ENCODE measurements at regions not wholly inside any gene's neighbourhood (a gene's known extent, or its start where the extent isn't known, plus 50 kb on each side); places are given as distances from the start of the nearest gene placed in this dataset.

DNA sequence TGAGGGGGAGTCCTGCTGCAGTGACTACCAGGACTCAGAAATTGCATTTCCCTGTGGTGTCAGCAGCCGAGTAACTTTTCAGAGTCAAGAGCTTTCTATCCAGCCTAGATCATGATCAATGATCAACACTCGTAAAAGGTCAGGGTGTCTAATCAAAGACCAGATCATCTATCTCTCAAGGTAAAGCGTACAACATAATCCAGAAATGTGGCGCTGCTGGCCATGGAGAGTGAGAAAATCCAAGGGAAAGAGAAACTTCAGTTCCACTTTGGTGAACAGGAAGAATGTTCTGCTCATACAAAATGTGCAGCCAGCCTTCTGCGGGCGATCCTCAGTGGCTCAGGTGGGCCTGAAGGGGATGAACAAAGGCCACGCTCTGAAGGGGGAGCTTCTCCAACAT is 1005.8 kb upstream of the NR2F2 start:
- no peaks in the 10 kb centered on the region for H3K9me3 Mint-ChIP-seq
- peaks cover 4% of the 10 kb centered on the region for H3K4me1 Mint-ChIP-seq
- H3K27ac Mint-ChIP-seq: no peak overlapping the region
- no peak for DNase-seq
- no peak overlapping the region for H3K4me3 Mint-ChIP-seq
- H3K27me3 Mint-ChIP-seq: peaks cover 32% of the 10 kb centered on the region
- no peaks in the 10 kb centered on the region for H3K36me3 Mint-ChIP-seq
- CTCF ChIA-PET: interaction anchor here (1.4 kb wide), 1 partner anchor 10 kb away, joined by 4 read pairs; no protein-coding TSS in a partner anchor

DNA sequence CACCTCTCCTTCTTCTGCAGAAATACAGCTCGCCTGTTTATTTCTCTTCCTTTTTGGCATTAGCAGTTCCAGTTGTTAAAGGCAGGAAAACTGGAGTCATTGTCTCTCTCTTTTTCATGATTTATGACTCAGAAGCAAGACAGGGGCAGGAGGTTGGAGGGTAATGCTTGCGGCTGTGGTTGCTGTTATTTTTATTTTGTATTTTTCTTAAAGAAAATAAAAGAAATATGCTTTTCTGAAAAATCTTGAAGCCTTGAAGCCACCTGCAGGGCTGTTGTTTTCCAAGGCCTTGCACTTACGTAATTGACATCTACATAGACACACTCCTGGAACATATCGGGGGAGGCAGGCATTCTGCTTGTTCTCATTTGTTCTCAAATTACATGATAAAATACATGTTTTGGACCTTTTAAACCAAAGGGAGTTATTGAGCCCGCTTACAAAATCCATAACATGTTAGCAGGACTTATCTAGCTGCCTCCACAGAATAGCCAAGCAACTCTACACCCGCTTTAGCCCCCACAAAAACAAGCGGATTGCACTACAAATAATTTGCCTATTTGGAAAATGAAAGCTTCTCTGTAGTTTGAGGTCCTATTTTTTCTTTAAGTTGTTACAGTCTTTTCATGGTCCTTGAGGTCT is 1004.6 kb upstream of the NR2F2 start:
- no peak for DNase-seq
- Mint-ChIP-seq H3K4me3 (no peak overlapping the region), H3K27me3 (peaks cover 32% of the 10 kb centered on the region), H3K9me3 (no peaks in the 10 kb centered on the region), H3K4me1 (peaks cover 4% of the 10 kb centered on the region), H3K36me3 (no peaks in the 10 kb centered on the region), H3K27ac (no peak overlapping the region)
- CTCF ChIA-PET: no interaction called here

DNA sequence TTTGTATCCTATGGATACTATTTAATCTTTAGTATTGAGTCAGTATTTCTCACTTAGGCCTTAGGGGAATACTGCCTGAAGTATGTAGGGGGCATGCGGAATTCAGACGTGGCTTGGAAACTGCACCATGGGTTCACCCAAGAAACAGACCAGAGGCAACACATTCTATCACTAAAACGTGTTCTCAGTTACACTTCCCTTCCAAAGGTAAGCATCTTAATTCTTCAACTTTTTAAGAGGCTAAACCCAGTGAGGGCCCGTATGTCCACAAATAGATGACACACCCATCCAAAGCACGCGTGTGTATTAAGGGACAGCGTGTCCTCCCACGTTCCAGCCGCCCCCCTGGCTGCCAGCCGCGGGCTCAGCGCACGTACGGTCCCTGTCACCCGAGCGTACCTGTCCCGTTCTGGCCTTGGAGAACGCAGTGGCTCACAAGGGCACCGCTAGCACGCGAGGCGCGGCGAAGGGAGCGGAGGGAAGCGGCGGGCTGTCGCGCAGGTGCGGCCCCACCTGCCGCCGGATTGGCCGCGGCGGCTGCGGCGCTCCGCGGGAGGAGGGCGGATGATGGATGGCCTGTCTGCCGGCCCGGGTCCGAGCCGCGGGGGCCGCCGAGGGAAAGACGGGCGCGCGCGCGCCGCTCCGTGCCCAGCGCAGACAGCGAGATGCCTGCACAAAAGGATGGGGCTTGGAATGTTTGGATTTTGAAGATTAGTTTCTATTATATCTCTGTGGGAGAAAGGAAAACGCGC is 1003.9 kb upstream of the NR2F2 start:
- H3K9me3 Mint-ChIP-seq: no peaks in the 10 kb centered on the region
- no peaks in the 10 kb centered on the region for H3K36me3 Mint-ChIP-seq
- CTCF ChIA-PET: no interaction called here
- no peak overlapping the region for H3K4me3 Mint-ChIP-seq
- peaks cover 4% of the 10 kb centered on the region for H3K4me1 Mint-ChIP-seq
- peaks cover 32% of the 10 kb centered on the region for H3K27me3 Mint-ChIP-seq
- DNase-seq: no peak
- no peak overlapping the region for H3K27ac Mint-ChIP-seq

DNA sequence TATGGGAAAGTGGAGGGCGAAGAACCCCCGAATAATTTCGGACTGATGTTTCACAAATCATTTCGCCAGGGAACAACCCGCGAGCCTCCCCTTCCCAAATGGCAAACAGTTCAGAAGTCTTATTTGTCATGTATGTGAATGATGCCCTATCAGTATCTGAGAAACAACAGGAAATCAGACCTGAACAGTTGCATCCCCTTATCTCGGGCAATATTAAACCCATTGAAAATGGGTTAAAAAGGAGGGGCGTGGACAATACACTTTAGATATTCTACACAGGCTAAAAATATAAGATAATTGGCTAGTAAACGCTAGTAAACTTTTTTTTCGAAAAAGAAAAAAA is 1003.3 kb upstream of the NR2F2 start:
- no peak for DNase-seq
- peaks cover 32% of the 10 kb centered on the region for H3K27me3 Mint-ChIP-seq
- CTCF ChIA-PET: no interaction called here
- H3K36me3 Mint-ChIP-seq: no peaks in the 10 kb centered on the region
- H3K4me3 Mint-ChIP-seq: no peak overlapping the region
- H3K27ac Mint-ChIP-seq: no peak overlapping the region
- peaks cover 4% of the 10 kb centered on the region for H3K4me1 Mint-ChIP-seq
- H3K9me3 Mint-ChIP-seq: no peaks in the 10 kb centered on the region

DNA sequence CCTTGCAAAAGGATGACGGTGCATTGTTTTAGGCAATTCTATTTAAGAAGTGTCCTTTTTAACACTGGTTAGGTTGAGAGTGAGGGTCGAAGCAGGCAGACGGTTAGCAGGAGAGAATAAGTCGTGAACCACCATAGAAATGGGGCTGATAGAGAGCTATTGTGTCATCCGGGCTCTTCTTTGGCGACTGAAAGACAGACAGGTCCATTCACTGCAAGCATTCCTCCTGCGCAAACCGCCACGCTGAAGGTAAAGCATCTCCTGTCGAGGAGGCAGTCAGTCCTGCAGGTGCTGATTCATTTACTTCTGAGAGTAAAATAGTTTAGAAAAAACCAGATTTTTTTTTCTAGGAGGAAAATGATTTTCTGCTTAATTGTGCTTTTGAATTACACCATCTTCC is 1002.8 kb upstream of the NR2F2 start:
- Mint-ChIP-seq H3K36me3 (no peaks in the 10 kb centered on the region), H3K27ac (no peak overlapping the region), H3K4me1 (peaks cover 4% of the 10 kb centered on the region), H3K27me3 (peaks cover 32% of the 10 kb centered on the region), H3K9me3 (no peaks in the 10 kb centered on the region), H3K4me3 (no peak overlapping the region)
- CTCF ChIA-PET: no interaction called here
- no peak for DNase-seq

DNA sequence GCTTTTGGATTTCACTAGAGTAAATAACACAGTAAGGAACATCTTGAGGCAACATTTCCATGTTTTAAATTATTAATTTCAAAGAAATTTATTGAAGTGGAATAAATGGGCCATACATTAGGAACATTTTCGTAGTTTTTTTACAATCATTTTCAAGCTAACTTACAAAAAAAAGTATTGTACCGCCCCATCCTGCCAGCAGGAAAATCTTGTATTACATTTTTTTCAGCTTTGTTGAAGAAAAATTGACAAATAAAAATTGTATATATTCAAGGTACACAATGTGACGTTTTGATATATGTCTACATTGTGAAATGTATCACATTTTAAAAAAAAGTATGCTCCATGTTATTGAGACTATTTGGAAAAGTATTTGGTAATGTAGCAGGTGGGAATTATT is 1001.9 kb upstream of the NR2F2 start:
- Mint-ChIP-seq H3K27ac (no peak overlapping the region), H3K4me1 (peaks cover 4% of the 10 kb centered on the region), H3K9me3 (no peaks in the 10 kb centered on the region), H3K27me3 (peaks cover 32% of the 10 kb centered on the region), H3K4me3 (no peak overlapping the region), H3K36me3 (no peaks in the 10 kb centered on the region)
- CTCF ChIA-PET: interaction anchor here (0.6 kb wide), 1 partner anchor 390 kb away, joined by 3 read pairs; no protein-coding TSS in a partner anchor
- no peak for DNase-seq

DNA sequence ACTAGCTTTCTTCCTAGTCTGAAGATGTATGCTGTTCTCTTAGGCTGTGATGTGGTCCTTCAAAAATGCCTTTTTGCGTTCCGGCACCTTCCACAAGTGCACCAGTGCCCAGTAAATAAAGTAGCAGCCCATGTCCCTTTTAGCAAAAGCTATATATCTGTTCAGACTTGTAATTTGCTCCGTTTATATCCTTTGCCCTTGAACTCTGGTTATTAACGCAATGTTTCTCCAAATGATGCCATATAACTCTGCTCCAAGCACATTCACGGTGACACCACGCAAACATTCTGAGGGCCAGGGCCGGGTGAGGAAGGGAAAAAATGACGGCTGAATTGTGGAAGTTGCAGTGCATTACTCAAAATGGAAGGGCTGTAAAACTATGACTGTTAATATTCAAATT is 1001.1 kb upstream of the NR2F2 start:
- Mint-ChIP-seq H3K27ac (no peak overlapping the region), H3K4me3 (no peak overlapping the region), H3K36me3 (no peaks in the 10 kb centered on the region), H3K9me3 (no peaks in the 10 kb centered on the region), H3K4me1 (peaks cover 4% of the 10 kb centered on the region), H3K27me3 (peaks cover 32% of the 10 kb centered on the region)
- CTCF ChIA-PET: no interaction called here
- DNase-seq: no peak

DNA sequence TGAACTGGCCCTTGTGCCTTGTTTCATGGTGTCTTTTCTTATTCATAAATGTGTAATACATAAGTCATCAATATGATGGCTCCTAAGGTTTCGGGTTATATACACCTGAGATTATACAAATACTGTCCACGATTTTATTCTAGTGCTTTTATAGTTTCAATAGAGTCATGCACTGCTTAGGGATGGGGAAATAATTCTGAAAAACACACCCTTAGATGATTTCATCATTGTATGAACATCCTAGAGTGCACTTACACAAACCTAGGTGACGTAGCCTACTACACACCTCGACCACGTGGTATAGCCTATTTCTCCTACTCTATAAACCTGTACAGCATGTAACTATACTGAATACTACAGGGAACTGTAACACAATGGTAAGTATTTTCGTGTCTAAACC is 988.8 kb upstream of the NR2F2 start:
- no peaks in the 10 kb centered on the region for H3K4me1 Mint-ChIP-seq
- no peak overlapping the region for H3K27ac Mint-ChIP-seq
- no peaks in the 10 kb centered on the region for H3K9me3 Mint-ChIP-seq
- no peaks in the 10 kb centered on the region for H3K27me3 Mint-ChIP-seq
- DNase-seq: no peak
- H3K36me3 Mint-ChIP-seq: no peaks in the 10 kb centered on the region
- CTCF ChIA-PET: no interaction called here
- no peak overlapping the region for H3K4me3 Mint-ChIP-seq

DNA sequence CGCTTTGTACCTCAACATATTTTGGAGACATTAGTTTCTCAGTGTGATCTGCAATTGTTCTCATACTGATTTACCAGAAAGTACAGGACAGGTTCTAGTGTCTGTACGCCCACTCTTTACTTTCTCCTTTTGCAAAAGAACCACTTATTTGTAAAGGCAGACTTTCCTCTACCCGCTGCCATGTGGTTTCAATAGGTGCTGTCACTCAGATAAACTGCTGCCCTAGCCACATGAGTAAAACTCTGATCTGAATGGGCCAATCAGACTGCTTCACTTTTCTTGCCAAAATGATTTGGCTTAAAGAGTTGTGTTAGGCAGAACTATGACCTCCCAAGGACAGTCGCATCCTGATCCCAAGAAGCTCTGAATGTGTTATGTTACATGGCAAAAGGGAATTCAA is 984.6 kb upstream of the NR2F2 start:
- H3K36me3 Mint-ChIP-seq: no peaks in the 10 kb centered on the region
- H3K27ac Mint-ChIP-seq: no peak overlapping the region
- no peak for DNase-seq
- H3K27me3 Mint-ChIP-seq: no peaks in the 10 kb centered on the region
- CTCF ChIA-PET: no interaction called here
- no peaks in the 10 kb centered on the region for H3K9me3 Mint-ChIP-seq
- no peaks in the 10 kb centered on the region for H3K4me1 Mint-ChIP-seq
- H3K4me3 Mint-ChIP-seq: no peak overlapping the region

DNA sequence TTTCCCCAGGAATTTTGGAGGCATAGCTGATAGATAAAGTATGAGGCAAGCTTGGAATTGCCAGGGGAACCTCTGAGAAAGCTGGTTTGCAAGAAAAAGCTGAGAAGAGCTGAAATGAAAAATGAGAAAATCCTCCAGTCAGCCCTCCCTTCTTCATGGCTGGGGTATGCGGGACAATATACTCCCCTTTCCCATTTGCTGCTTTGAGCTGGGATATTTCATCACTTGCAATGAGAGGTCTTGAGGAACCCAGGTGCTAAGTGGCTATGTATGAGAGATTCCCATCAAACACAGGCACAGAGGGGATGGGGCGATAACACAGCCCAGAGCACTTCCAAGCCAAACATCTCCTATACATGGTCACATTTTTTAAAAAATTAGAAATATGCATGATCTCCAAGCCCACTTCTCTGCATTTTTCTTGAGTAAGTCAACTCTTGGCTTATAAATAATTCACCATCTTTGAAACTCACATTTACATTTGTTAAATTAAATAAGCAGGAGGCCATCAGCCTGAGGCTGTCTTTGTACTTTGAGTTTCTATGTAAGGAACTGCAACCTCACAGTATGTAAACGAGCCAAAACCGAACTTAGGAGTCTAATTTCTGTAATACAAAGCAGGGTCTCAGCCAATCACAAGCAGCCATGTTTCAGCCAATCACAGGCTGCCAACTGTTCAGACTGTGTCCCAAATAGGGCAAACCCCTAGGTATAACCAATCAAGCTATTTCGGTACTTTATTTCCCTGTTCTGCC is 983.6 kb upstream of the NR2F2 start:
- Mint-ChIP-seq H3K36me3 (no peaks in the 10 kb centered on the region), H3K9me3 (no peaks in the 10 kb centered on the region), H3K4me3 (no peak overlapping the region), H3K4me1 (no peaks in the 10 kb centered on the region), H3K27me3 (no peaks in the 10 kb centered on the region), H3K27ac (no peak overlapping the region)
- DNase-seq: no peak
- CTCF ChIA-PET: no interaction called here

DNA sequence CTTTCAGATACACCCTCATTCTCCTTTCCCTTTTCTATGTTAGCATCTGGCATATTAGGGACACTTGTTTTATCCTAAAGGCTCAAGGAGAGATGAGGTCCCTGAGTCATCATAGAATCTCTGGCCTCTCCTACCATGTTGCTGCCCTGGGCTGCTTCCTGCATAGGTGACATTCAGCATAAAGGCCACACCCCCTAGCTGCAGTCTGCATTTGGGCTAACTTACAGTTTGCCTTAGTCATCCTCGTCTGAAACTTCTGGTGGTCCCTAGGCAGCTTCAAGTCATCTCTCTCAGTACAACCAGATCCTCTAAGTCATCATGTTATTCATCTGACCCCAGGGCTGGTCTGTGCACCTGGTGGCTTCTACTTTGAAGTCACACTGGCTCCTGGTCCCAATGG is 982.7 kb upstream of the NR2F2 start:
- CTCF ChIA-PET: no interaction called here
- Mint-ChIP-seq H3K9me3 (no peaks in the 10 kb centered on the region), H3K4me3 (no peak overlapping the region), H3K36me3 (no peaks in the 10 kb centered on the region), H3K27ac (no peak overlapping the region), H3K27me3 (no peaks in the 10 kb centered on the region), H3K4me1 (no peaks in the 10 kb centered on the region)
- no peak for DNase-seq

DNA sequence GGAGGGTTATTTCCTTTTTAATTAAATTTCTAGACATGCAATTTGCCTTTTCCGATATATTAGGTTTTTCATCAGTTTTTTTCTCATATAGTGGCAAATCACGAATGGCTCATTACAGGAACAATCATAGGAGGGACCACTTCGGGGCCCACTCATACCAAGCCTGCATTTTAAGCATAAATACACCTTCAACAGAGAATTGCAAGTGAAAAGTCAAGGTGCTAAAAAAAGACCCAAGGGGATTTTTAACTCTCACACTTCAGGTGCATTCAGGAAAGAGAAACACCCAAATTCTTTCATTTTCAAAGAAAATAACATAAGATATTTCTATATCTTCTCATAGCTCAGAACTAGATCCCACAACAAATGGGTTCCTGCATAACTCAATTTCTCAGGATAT is 979.6 kb upstream of the NR2F2 start:
- H3K27me3 Mint-ChIP-seq: no peaks in the 10 kb centered on the region
- H3K36me3 Mint-ChIP-seq: no peaks in the 10 kb centered on the region
- DNase-seq: no peak
- no peak overlapping the region for H3K27ac Mint-ChIP-seq
- H3K4me1 Mint-ChIP-seq: no peaks in the 10 kb centered on the region
- no peak overlapping the region for H3K4me3 Mint-ChIP-seq
- no peaks in the 10 kb centered on the region for H3K9me3 Mint-ChIP-seq
- CTCF ChIA-PET: no interaction called here

DNA sequence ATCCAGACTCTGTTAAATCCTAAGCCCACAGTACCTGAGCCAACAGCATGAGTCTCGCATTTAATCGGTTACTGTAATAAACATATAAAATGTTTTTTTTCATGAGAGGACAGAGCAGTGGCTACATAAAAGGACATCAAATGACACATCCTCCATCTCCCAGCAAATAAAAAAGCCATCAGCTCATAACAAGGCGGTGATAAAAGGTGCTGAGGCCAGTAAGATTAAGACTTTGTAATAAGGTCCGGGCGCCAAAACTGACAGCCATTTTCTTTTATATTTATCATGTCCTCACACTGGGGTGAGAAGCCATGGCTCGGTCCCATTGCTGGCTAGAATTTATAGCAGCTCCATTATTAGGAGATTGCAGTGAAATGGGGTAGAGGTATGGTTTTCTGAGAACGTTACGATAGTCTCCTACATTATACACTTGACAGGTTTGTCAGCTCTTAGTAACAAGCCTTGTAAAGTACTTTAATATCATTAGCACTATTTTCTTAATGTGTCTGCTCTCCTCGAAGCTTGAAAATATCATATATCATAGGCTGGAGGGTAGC is 977.8 kb upstream of the NR2F2 start:
- no peaks in the 10 kb centered on the region for H3K9me3 Mint-ChIP-seq
- H3K4me1 Mint-ChIP-seq: no peaks in the 10 kb centered on the region
- DNase-seq: no peak
- H3K27ac Mint-ChIP-seq: no peak overlapping the region
- no peaks in the 10 kb centered on the region for H3K36me3 Mint-ChIP-seq
- no peak overlapping the region for H3K4me3 Mint-ChIP-seq
- CTCF ChIA-PET: no interaction called here
- no peaks in the 10 kb centered on the region for H3K27me3 Mint-ChIP-seq

DNA sequence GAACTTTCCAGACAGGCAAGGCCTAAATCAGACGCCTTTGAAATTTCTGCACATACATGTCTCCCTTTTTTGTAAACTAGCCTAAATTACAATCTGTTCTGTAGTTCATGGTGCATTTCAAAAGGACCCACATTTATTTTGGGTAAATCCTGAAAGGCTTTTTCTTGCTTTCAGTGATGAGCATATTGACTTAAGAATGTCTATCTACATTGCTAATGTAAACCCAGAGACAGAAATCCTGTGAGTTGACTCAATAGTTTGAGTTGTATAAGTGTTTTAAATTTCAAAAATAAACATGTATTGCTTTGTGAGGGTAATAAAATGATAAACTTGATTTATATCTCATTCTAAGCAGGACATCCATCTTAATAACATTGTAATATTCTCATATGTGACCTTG is 977.0 kb upstream of the NR2F2 start:
- no peaks in the 10 kb centered on the region for H3K9me3 Mint-ChIP-seq
- no peak for DNase-seq
- CTCF ChIA-PET: no interaction called here
- H3K4me1 Mint-ChIP-seq: no peaks in the 10 kb centered on the region
- no peaks in the 10 kb centered on the region for H3K36me3 Mint-ChIP-seq
- H3K27ac Mint-ChIP-seq: no peak overlapping the region
- H3K4me3 Mint-ChIP-seq: no peak overlapping the region
- H3K27me3 Mint-ChIP-seq: no peaks in the 10 kb centered on the region

DNA sequence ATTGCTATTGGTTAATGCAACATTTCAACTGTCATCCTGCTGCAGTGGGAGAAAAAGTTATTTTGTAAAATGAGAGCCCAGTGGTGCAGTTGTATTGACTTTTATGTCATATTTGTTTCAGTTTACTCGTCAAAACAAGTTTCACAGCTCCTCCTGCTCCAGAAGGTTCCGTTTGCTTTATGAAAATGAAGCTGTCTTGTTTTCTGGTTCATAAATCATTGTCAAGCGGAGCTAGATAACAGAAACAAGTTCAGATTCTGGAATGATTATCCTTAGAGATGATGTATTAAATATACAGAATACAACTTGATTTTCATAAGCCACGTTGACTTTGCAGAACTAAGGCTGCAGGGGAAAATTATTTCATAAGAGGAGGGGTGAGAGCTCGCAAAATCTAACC is 970.5 kb upstream of the NR2F2 start:
- Mint-ChIP-seq H3K9me3 (peaks cover 9% of the 10 kb centered on the region), H3K27ac (no peak overlapping the region), H3K36me3 (no peaks in the 10 kb centered on the region), H3K27me3 (no peaks in the 10 kb centered on the region), H3K4me3 (no peak overlapping the region), H3K4me1 (no peaks in the 10 kb centered on the region)
- no peak for DNase-seq
- CTCF ChIA-PET: interaction anchor here (0.5 kb wide), 1 partner anchor 967 kb away, joined by 3 read pairs; no protein-coding TSS in a partner anchor
